ENCODE measurements at regions not wholly inside any gene's neighbourhood (a gene's known extent, or its start where the extent isn't known, plus 50 kb on each side); places are given as distances from the start of the nearest gene placed in this dataset.

DNA sequence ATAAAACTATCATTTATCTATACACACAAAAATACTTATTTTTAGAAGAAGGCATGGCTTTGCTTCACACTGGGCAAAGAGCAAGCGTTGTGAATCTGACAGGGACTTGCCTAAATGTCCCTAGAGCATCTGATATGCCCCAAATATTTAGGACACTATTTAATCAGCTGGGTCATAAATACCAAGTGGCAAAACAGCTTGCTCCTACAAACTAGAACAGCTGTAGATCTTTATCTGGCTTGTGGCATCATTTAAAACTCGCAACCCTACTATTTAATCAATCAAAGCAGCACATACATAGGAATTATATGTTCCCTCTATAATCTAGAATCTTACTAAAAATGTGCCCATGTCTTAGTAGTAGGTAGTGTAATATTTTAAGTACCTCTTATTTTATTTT lies 999.5 kb downstream of the JRKL start:
- no peak overlapping the region for H3K4me3 ChIP-seq (ENCODE audit: control insufficient read depth, low read depth, low read length)
- TF ChIP-seq, protein P1, sequence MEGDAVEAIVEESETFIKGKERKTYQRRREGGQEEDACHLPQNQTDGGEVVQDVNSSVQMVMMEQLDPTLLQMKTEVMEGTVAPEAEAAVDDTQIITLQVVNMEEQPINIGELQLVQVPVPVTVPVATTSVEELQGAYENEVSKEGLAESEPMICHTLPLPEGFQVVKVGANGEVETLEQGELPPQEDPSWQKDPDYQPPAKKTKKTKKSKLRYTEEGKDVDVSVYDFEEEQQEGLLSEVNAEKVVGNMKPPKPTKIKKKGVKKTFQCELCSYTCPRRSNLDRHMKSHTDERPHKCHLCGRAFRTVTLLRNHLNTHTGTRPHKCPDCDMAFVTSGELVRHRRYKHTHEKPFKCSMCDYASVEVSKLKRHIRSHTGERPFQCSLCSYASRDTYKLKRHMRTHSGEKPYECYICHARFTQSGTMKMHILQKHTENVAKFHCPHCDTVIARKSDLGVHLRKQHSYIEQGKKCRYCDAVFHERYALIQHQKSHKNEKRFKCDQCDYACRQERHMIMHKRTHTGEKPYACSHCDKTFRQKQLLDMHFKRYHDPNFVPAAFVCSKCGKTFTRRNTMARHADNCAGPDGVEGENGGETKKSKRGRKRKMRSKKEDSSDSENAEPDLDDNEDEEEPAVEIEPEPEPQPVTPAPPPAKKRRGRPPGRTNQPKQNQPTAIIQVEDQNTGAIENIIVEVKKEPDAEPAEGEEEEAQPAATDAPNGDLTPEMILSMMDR (conservative IDR thresholded peaks at IDR 0.05; ENCODE audit: control insufficient read depth, insufficient read depth, low read depth, low read length): no peak
- DNase-seq (ENCODE audit: low read depth): no peak

DNA sequence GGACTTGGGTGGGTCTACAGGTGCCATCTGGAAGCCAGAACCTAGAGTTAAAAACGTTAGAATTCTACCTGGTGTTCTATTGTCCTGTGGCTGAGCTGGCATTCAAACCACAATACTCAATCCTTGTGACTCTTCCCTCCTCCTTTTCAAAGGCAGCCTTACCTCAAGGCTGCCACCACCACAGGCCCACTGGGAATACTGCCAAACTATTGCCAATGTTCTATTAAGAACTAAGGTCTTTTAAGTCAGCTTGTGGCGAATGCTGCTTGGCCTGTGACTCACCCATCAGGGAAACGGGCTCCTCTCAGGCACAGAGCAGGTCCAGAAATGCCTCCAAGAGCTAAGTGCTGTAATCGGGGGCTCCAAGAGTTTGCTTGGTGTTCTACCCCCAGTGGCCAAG lies 1008.4 kb downstream of the JRKL start:
- H3K4me3 ChIP-seq (ENCODE audit: control insufficient read depth, low read depth, low read length): no peak overlapping the region
- TF ChIP-seq, protein P1 (conservative IDR thresholded peaks at IDR 0.05; ENCODE audit: control insufficient read depth, insufficient read depth, low read depth, low read length): no peak
- DNase-seq (ENCODE audit: low read depth): no peak

DNA sequence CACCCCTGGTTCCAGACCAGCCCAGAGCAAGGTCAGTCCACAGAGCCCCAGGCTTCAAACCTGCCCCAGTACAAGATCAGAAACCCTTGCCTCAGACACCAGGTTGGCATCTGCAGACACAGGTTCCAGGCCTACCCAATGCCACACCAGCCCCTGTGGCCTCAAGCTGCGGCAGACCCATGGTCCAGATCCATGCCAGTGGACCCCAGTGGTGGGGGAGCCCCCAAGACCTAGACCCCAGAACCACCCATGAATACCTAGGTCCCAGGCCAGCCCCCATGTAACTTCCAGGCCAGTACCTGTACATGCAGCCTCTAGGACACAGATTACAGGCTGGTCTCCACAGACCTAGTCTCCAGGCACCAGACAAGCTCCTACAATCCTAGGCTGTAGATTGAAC lies 1019.3 kb downstream of the JRKL start:
- DNase-seq (ENCODE audit: low read depth): no peak
- H3K4me3 ChIP-seq (ENCODE audit: control insufficient read depth, low read depth, low read length): no peak overlapping the region
- TF ChIP-seq, protein P1 (conservative IDR thresholded peaks at IDR 0.05; ENCODE audit: control insufficient read depth, insufficient read depth, low read depth, low read length): no peak

DNA sequence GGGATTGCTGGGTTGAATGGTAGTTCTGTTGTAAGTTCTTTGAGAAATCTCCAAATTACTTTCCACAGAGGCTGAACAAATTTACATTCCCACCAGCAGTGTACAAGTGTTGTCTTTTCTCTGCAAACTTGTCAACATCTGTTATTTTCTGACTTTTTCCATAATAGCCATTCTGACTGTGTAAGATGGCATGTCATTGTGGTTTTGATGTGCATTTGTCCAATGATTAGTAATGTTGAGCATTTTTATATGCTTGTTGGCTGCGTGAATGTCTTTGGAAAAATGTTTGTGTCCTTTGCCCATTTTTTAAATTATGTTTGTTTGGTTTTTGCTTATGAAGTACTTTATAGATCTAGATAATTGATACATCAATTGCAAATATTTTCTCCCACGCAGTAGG lies 1025.0 kb downstream of the JRKL start:
- H3K4me3 ChIP-seq (ENCODE audit: control insufficient read depth, low read depth, low read length): no peak overlapping the region
- TF ChIP-seq, protein P1 (conservative IDR thresholded peaks at IDR 0.05; ENCODE audit: control insufficient read depth, insufficient read depth, low read depth, low read length): no peak
- DNase-seq (ENCODE audit: low read depth): no peak

DNA sequence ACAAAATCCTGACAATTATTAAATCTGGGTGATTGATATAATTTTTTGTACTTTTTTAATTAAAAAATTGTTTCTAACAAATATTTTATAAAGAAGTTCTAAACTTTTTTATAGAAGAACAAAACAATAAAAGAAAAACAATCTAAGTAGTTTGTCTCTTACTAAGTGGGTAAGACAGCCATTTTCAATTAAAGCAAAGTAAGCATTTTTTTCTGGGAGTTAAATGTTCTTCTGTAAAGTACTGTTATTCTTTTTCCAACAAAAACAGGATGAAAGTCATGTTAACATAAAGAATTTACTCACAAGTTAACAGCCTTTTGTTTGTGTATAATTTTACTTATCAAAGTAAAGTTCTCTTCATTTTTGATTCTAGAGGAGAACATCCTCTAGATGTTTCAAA lies 1029.9 kb downstream of the JRKL start:
- TF ChIP-seq, protein P1 (conservative IDR thresholded peaks at IDR 0.05; ENCODE audit: control insufficient read depth, insufficient read depth, low read depth, low read length): no peak

DNA sequence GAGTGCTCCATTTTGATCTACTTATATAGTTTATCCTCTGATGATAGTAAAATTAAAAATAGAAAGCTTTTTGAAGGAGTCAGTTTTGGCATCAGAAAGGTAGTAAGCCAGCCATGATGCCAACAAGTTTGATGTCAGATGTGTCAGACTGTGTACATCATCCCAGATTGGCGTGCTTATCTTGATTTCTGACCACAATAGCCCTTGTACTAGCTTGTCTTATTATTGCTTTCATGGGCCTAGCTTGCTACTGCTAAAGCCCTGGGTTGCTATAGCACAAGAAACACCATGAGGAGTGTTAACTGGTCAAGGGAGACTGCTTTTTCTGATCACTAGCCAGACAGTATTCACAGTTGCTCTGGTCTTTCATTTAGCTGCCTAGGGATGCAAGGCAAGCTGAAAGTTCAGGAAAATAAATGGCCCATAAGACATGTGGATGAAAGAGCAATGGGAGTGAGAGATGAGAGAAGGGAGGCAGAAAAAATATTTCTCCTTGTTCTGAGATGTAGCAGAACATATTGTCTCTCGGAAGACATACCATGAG lies 1038.5 kb downstream of the JRKL start:
- TF ChIP-seq, protein P1 (conservative IDR thresholded peaks at IDR 0.05; ENCODE audit: control insufficient read depth, insufficient read depth, low read depth, low read length): no peak
- no peak overlapping the region for H3K4me3 ChIP-seq (ENCODE audit: control insufficient read depth, low read depth, low read length)
- no peak for DNase-seq (ENCODE audit: low read depth)

More for the DNA sequence above, 1029.9 kb downstream of the JRKL start:
- no peak overlapping the region for H3K4me3 ChIP-seq (ENCODE audit: control insufficient read depth, low read depth, low read length)
- DNase-seq (ENCODE audit: low read depth): no peak

DNA sequence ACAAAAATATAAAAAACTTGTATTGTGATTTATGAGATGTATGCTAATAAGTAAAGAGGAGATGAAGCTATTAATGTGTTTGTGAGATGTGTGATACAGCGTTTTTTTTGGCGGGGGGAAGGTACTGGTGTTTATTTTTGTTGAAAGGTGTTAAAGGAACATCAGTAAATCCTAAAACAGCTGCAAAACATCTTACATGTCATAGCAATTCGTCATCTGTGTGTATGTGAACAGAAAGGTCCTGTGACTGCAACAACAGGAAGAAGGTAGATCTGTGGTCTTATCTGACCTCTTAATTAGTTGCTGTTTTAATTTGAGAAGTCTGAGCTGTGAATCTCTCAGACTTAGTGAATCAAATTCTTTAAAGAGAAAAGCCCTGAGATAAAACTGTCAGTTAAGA lies 1041.1 kb downstream of the JRKL start:
- no peak for DNase-seq (ENCODE audit: low read depth)
- TF ChIP-seq, protein P1 (conservative IDR thresholded peaks at IDR 0.05; ENCODE audit: control insufficient read depth, insufficient read depth, low read depth, low read length): no peak
- H3K4me3 ChIP-seq (ENCODE audit: control insufficient read depth, low read depth, low read length): no peak overlapping the region

Measured in fibroblast of mammary gland (primary cell).